ENCODE measurements at regions not wholly inside any gene's neighbourhood (a gene's known extent, or its start where the extent isn't known, plus 50 kb on each side); places are given as distances from the start of the nearest gene placed in this dataset.

GRCh38 chr12:126519833-126520232 lies 1454.6 kb downstream of the AACS start:
- Mint-ChIP-seq H3K27me3 (ENCODE audit: unreplicated experiment) (no peaks in the 10 kb centered on the region), H3K27ac (ENCODE audit: unreplicated experiment) (no peak overlapping the region), H3K4me3 (ENCODE audit: unreplicated experiment) (no peak overlapping the region), H3K36me3 (ENCODE audit: unreplicated experiment) (no peaks in the 10 kb centered on the region), H3K9me3 (ENCODE audit: unreplicated experiment) (peaks cover 49% of the 10 kb centered on the region), H3K4me1 (ENCODE audit: unreplicated experiment) (no peaks in the 10 kb centered on the region)
- TF ChIP-seq CTCF (IDR thresholded peaks at IDR 0.05): no peak
- no peak for DNase-seq (ENCODE audit: extremely low spot score, unreplicated experiment)

GRCh38 chr12:126523891-126524290 lies 1458.7 kb downstream of the AACS start:
- H3K4me3 Mint-ChIP-seq (ENCODE audit: unreplicated experiment): no peak overlapping the region
- DNase-seq (ENCODE audit: extremely low spot score, unreplicated experiment): no peak
- no peaks in the 10 kb centered on the region for H3K36me3 Mint-ChIP-seq (ENCODE audit: unreplicated experiment)
- H3K27ac Mint-ChIP-seq (ENCODE audit: unreplicated experiment): no peak overlapping the region
- H3K4me1 Mint-ChIP-seq (ENCODE audit: unreplicated experiment): no peaks in the 10 kb centered on the region
- H3K27me3 Mint-ChIP-seq (ENCODE audit: unreplicated experiment): no peaks in the 10 kb centered on the region
- TF ChIP-seq CTCF (IDR thresholded peaks at IDR 0.05): no peak
- peaks cover 36% of the 10 kb centered on the region for H3K9me3 Mint-ChIP-seq (ENCODE audit: unreplicated experiment)

- Mint-ChIP-seq H3K9me3 (ENCODE audit: unreplicated experiment) (peaks cover 34% of the 10 kb centered on the region), H3K27me3 (ENCODE audit: unreplicated experiment) (no peaks in the 10 kb centered on the region), H3K4me3 (ENCODE audit: unreplicated experiment) (no peak overlapping the region), H3K4me1 (ENCODE audit: unreplicated experiment) (no peaks in the 10 kb centered on the region), H3K36me3 (ENCODE audit: unreplicated experiment) (no peaks in the 10 kb centered on the region), H3K27ac (ENCODE audit: unreplicated experiment) (no peak overlapping the region)
- no peak for TF ChIP-seq CTCF (IDR thresholded peaks at IDR 0.05)
- DNase-seq (ENCODE audit: extremely low spot score, unreplicated experiment): no peak
Observed at GRCh38 chr12:126534495-126534894, 1469.3 kb downstream of the AACS start.

GRCh38 chr12:126534942-126535341 lies 1469.7 kb downstream of the AACS start:
- Mint-ChIP-seq H3K4me1 (ENCODE audit: unreplicated experiment) (no peaks in the 10 kb centered on the region), H3K27me3 (ENCODE audit: unreplicated experiment) (no peaks in the 10 kb centered on the region), H3K36me3 (ENCODE audit: unreplicated experiment) (no peaks in the 10 kb centered on the region), H3K27ac (ENCODE audit: unreplicated experiment) (no peak overlapping the region), H3K4me3 (ENCODE audit: unreplicated experiment) (no peak overlapping the region), H3K9me3 (ENCODE audit: unreplicated experiment) (peaks cover 38% of the 10 kb centered on the region)
- DNase-seq (ENCODE audit: extremely low spot score, unreplicated experiment): no peak
- TF ChIP-seq CTCF (IDR thresholded peaks at IDR 0.05): no peak

- Mint-ChIP-seq H3K27me3 (ENCODE audit: unreplicated experiment) (no peaks in the 10 kb centered on the region), H3K4me3 (ENCODE audit: unreplicated experiment) (no peak overlapping the region), H3K27ac (ENCODE audit: unreplicated experiment) (no peak overlapping the region), H3K4me1 (ENCODE audit: unreplicated experiment) (no peaks in the 10 kb centered on the region), H3K9me3 (ENCODE audit: unreplicated experiment) (peaks cover 41% of the 10 kb centered on the region), H3K36me3 (ENCODE audit: unreplicated experiment) (no peaks in the 10 kb centered on the region)
- DNase-seq (ENCODE audit: extremely low spot score, unreplicated experiment): no peak
- no peak for TF ChIP-seq CTCF (IDR thresholded peaks at IDR 0.05)
Observed at GRCh38 chr12:126535971-126536370, 1470.7 kb downstream of the AACS start.

Measured in osteocyte (in vitro differentiated cells).